ENCODE measurements at regions not wholly inside any gene's neighbourhood (a gene's known extent, or its start where the extent isn't known, plus 50 kb on each side); places are given as distances from the start of the nearest gene placed in this dataset.
"Not testable (repeated sequence)": the region's sequence is repeated elsewhere in the genome, so short reads cannot be mapped to it uniquely, and the experiment has no call there.

- DNase-seq (ENCODE audit: low spot score in 2 of 2), result no peak
- no peaks in the 10 kb centered on the region for H3K9me3 ChIP-seq
- no peaks in the 10 kb centered on the region for H3K27me3 ChIP-seq
- H3K36me3 ChIP-seq, result no peaks in the 10 kb centered on the region
- no peak for TF ChIP-seq EP300 (IDR thresholded peaks at IDR 0.05)
- no peak for TF ChIP-seq CTCF (IDR thresholded peaks at IDR 0.05)
- no peak for TF ChIP-seq POLR2A (IDR thresholded peaks at IDR 0.05)
- no peak overlapping the region for H3K4me3 ChIP-seq
- no peak overlapping the region for H3K27ac ChIP-seq
- no peaks in the 10 kb centered on the region for H3K4me1 ChIP-seq
Measured at GRCh38 chrY:3037471-3037870, 102.3 kb downstream of the ZFY start.

DNA sequence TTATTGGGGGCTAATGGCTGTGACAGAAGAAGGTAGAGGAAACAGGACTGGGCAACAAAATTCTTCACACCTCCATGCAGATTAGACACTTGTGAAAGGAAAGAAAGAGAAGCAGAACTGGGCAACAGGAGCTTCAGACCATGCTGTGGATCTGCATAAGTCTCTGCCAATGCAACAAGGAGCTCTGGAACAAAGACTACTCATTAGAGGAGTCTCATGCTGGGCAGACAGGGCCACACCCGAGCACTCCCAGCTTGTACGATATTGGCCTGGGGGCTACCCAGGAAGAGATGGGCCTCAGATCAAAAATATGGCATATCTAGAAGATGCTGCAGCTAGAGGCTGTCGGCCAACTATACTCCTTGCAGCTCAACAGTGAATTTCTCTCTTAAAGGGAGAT is 105.2 kb downstream of the ZFY start:
- H3K4me3 ChIP-seq, result no peak overlapping the region
- H3K27me3 ChIP-seq, result no peaks in the 10 kb centered on the region
- H3K9me3 ChIP-seq, result no peaks in the 10 kb centered on the region
- DNase-seq (ENCODE audit: low spot score in 2 of 2), result no peak
- no peaks in the 10 kb centered on the region for H3K4me1 ChIP-seq
- WGBS, 2 donors, result 87% methylated on average over 3 of the region's 3 CpGs; no CpG with 5 or more reads in 1 of the 2 donors
- TF ChIP-seq POLR2A (IDR thresholded peaks at IDR 0.05), result no peak
- TF ChIP-seq EP300 (IDR thresholded peaks at IDR 0.05), result no peak
- no peak for TF ChIP-seq CTCF (IDR thresholded peaks at IDR 0.05)
- no peak overlapping the region for H3K27ac ChIP-seq
- no peaks in the 10 kb centered on the region for H3K36me3 ChIP-seq

DNA sequence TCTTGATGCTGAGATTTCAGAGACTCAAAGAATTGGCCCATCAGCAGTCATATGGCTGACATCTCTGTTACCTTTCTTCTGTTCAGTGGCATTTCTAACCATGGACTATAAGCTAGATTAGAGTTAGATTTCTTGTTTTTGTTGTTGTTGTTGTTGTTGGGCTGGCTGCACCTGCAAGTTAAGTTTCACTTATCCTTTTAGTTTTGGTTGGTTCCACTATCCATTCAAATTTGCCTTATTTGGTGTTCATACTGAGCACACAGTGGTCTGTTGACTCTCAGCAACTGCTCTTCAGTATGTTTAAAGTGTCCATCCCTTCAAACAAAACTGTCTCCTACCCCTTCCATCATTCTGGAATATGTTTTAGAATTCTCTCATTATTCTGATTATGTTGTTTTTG is 106.8 kb downstream of the ZFY start:
- Histone ChIP-seq H3K27me3 (no peaks in the 10 kb centered on the region), H3K4me1 (no peaks in the 10 kb centered on the region), H3K9me3 (no peaks in the 10 kb centered on the region), H3K27ac (no peak overlapping the region), H3K4me3 (no peak overlapping the region), H3K36me3 (no peaks in the 10 kb centered on the region)
- TF ChIP-seq EP300 (IDR thresholded peaks at IDR 0.05) (no peak), CTCF (IDR thresholded peaks at IDR 0.05) (no peak), POLR2A (IDR thresholded peaks at IDR 0.05) (no peak)
- no peak for DNase-seq (ENCODE audit: low spot score in 2 of 2)

DNA sequence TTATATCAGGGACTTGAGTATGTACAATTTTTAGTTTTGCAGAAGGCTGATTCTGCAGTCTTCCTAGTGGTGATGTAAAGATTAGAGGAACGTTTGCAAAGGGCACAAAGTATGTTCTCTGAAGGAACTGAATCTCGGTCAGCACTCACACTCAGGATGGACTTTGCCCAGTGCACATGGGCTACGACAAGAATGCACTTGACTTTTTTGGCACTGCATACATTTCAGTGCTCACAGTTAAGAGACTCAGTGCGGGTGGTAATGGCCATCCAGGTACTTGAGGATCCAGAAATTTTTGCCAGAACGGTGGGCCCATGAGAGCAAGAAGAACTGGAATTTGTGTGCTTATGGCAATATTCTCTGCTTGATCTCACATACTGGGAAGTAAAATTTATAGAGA is 107.7 kb downstream of the ZFY start:
- H3K36me3 ChIP-seq, result no peaks in the 10 kb centered on the region
- TF ChIP-seq CTCF (IDR thresholded peaks at IDR 0.05) (no peak), POLR2A (IDR thresholded peaks at IDR 0.05) (no peak), EP300 (IDR thresholded peaks at IDR 0.05) (no peak)
- WGBS, 2 donors, result 81% methylated on average over 5 of the region's 5 CpGs; no CpG with 5 or more reads in 1 of the 2 donors

DNA sequence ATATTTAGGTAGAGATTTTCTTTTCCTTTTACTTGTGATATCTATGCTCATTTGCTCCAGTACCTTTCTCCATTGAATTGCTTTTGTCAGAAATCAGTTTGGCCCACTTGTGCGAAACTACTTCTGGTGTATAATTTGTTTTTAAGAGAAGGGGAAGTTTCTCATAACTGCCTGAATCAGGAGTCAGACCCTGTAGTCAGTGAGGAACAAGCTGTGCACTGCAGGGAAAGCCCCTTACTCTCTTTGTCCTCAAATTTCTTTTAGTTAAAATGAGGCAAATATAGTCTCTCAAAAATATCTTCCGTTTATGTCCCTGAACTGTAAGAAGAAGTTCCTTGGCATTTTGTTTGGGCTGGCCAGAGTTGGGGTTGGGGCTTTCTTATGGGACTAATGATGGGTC is 109.9 kb downstream of the ZFY start:
- no peaks in the 10 kb centered on the region for H3K36me3 ChIP-seq
- H3K27ac ChIP-seq, result no peak overlapping the region
- no peak overlapping the region for H3K4me3 ChIP-seq
- H3K4me1 ChIP-seq, result no peaks in the 10 kb centered on the region
- no peak for DNase-seq (ENCODE audit: low spot score in 2 of 2)
- 80% methylated on average over 2 of the region's 2 CpGs; no CpG with 5 or more reads in 1 of the 2 donors for WGBS, 2 donors
- H3K9me3 ChIP-seq, result no peaks in the 10 kb centered on the region
- TF ChIP-seq CTCF (IDR thresholded peaks at IDR 0.05) (no peak), EP300 (IDR thresholded peaks at IDR 0.05) (no peak), POLR2A (IDR thresholded peaks at IDR 0.05) (no peak)
- H3K27me3 ChIP-seq, result no peaks in the 10 kb centered on the region

More for the DNA sequence above, 107.7 kb downstream of the ZFY start:
- Histone ChIP-seq H3K27ac (no peak overlapping the region), H3K4me3 (no peak overlapping the region), H3K9me3 (no peaks in the 10 kb centered on the region), H3K27me3 (no peaks in the 10 kb centered on the region), H3K4me1 (no peaks in the 10 kb centered on the region)
- DNase-seq (ENCODE audit: low spot score in 2 of 2), result no peak

DNA sequence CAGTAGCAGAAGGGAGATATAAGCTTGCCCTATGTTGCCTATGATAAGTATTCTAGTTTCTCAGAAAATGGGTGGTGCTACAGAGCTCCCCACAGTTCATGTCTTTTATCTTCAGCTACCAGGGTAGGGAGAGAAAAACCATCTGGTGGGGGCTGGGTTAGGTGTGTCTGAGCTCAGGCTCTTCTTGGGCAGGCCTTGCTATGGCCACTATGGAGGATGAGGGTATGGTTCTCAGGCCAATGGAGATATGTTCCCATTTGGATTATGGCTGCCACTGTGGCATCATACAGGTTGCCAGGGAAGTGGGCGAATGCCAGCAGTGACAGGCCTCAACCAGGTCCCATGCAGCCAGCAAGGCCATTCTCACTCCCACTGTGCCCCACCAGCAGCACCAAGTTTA is 120.3 kb downstream of the ZFY start:
- not testable (repeated sequence) for H3K9me3 ChIP-seq; DNase-seq (ENCODE audit: low spot score in 2 of 2); H3K36me3 ChIP-seq; H3K4me3 ChIP-seq; H3K27me3 ChIP-seq; H3K4me1 ChIP-seq; H3K27ac ChIP-seq
- WGBS, 2 donors, result no CpG with 5 or more reads among the region's 1 CpG

- H3K4me1 ChIP-seq; H3K9me3 ChIP-seq; H3K4me3 ChIP-seq; H3K27ac ChIP-seq; H3K27me3 ChIP-seq; H3K36me3 ChIP-seq; DNase-seq (ENCODE audit: low spot score in 2 of 2): not testable (repeated sequence)
Measured at GRCh38 chrY:3058342-3058741, 123.2 kb downstream of the ZFY start.

- H3K27ac ChIP-seq; H3K4me1 ChIP-seq; H3K4me3 ChIP-seq; H3K9me3 ChIP-seq; DNase-seq (ENCODE audit: low spot score in 2 of 2); H3K36me3 ChIP-seq; H3K27me3 ChIP-seq: not testable (repeated sequence)
- 87% methylated on average over 1 of the region's 1 CpG; no CpG with 5 or more reads in 1 of the 2 donors for WGBS, 2 donors
Measured at GRCh38 chrY:3060671-3061070, 125.5 kb downstream of the ZFY start.

- not testable (repeated sequence) for H3K9me3 ChIP-seq; H3K27me3 ChIP-seq; H3K36me3 ChIP-seq; H3K4me1 ChIP-seq; H3K4me3 ChIP-seq; H3K27ac ChIP-seq; DNase-seq (ENCODE audit: low spot score in 2 of 2)
- no CpG with 5 or more reads among the region's 2 CpGs for WGBS, 2 donors
Measured at GRCh38 chrY:3088149-3088548, 153.0 kb downstream of the ZFY start.

Data from tibial nerve (tissue), 4 donors.